ENCODE measurements at regions not wholly inside any gene's neighbourhood (a gene's known extent, or its start where the extent isn't known, plus 50 kb on each side); places are given as distances from the start of the nearest gene placed in this dataset.

- DNase-seq = no peak
These were observed 66.7 kb upstream of the EZH2 start for GRCh38 chr7:148950806-148951205.

DNA sequence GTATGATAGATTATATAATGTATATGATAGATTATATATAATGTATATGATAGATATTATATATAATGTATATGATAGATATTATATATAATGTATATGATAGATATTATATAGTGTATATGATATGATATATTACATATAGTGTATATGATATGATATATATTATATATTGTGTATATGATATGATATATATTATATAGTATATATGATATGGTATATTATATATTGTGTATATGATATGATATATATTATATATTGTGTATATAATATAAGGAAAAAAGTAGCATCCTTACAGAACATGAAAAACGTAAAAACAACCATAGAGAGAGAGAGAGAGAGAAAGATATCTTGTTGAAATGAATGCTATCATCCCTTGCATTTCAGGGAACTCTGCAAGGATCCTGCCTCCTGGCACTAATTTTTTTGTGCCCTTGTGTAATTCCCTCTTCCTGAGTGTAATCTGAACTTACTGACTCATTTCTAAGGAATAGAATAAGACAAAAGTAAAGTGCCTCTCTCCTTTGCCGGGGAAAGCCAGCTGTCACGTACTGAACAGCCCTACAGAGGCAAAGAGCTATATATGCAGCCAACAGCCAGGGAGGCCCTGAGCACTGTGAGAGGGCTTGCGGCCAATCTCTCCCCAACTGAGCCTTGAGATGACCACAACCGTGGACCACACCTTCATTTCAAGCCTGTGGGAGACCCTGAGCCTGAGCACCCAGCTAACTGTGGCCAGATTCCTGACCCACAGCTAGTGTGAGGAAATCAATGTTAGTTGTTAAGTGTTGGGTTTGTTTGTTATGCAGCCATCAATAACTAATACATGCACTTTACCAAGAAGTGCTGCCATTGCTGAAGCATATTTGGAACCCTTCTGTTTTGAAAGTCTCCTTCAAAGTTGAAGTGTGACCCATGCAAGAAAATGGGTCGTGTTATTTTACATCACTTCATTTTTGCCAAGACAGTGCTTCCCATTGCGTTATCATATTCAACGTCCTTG is 61.1 kb upstream of the EZH2 start:
- DNase-seq = no peak

- DNase-seq = peak; percentile 71
These were observed 57.6 kb upstream of the EZH2 start for GRCh38 chr7:148941598-148942275.

GRCh38 chr7:148940702-148941597 is 56.9 kb upstream of the EZH2 start:
- peak; percentile 69 for DNase-seq

DNA sequence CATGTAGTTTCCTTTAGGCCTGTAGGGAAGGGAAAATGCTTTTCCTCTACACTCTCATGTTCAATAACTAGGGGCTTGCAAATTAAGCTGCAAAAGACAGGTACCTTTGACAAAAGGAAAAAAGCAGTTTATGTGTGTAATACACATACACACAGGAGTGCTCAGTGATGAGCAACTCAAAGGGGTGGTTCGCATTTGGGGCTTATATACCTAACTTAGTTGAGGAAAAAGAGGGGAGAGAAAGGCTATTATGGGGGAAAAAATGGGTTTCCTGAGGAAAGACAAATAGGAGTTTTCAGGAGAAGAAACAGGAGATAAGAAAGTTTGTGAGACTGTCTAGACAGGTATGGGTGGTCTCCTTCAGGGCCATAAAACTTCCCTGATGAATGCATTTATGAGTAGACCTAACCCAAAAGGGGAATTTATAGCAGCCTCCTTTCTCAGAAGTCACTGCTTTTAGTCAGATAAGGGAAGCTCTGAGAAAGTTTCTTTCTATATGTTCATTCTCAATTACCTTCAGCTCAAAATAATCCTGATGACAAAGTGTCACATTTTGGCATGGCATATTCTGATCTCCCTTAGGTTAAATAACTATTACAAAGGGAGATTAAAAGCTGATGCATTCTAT is 55.2 kb upstream of the EZH2 start:
- DNase-seq = no peak

DNA sequence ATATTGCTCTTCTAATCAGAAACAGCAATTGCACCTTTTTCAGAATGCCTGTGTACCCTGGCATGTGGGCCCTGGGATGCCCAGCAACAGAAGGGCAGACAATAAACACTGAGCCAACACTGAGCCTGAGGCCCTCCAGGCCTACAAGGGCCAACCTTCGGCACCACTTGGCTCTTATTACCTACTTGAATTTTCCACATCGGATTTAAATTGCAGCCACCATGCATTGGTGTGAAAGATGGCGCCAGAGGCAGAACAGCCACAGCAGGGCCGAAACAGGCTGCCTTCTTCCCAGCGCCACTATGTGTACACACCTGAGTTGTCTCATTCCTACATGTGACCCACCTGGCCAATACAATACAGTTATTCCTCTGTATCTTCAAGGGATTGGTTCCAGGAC is 51.4 kb upstream of the EZH2 start:
- DNase-seq = no peak
